Kidney (tissue), 13 donors: ENCODE measurements at regions not wholly inside any gene's neighbourhood (a gene's known extent, or its start where the extent isn't known, plus 50 kb on each side); places are given as distances from the start of the nearest gene placed in this dataset.

Experiments used
- DNase-seq, 5 donors: peaks; one replicate each; pipeline ENCODE4 v3.0.0-alpha.2; 2013 to 2020
- FAIRE-seq: peaks from 2 replicates; lab custom pipeline; 2012; peaks lifted over from hg19 to GRCh38; lab: Jason Lieb, UNC
- H3K27ac ChIP-seq, 2 donors: one replicate each; pipeline ENCODE4 v1.7.0; 2013; ENCODE audit warnings: low read depth in 2 of 2, low read length in 2 of 2, inconsistent platforms in 1 of 2
- H3K27me3 ChIP-seq: one replicate; pipeline ENCODE4 v1.7.1; 2013; ENCODE audit warnings: low read length, inconsistent platforms; ENCODE audit not compliant: control insufficient read depth, insufficient read depth
- H3K36me3 ChIP-seq, 3 donors: one replicate each; pipeline versions ENCODE4 v1.7.0 to v1.7.1; 2013; ENCODE audit warnings: low read length in 3 of 3, control low read depth in 1 of 3, inconsistent platforms in 1 of 3; ENCODE audit not compliant: insufficient read depth in 3 of 3, control insufficient read depth in 2 of 3
- H3K4me1 ChIP-seq, 3 donors: one replicate each; pipeline versions ENCODE4 v1.7.0 to v1.7.1; 2013; ENCODE audit warnings: low read length in 3 of 3, inconsistent platforms in 1 of 3, low read depth in 1 of 3; ENCODE audit not compliant: control insufficient read depth in 2 of 3, insufficient read depth in 2 of 3
- H3K4me3 ChIP-seq, 3 donors: one replicate each; pipeline versions ENCODE4 v1.7.0 to v1.8.1; 2013; ENCODE audit warnings: low read length in 3 of 3, control low read depth in 1 of 3, inconsistent platforms in 1 of 3
- H3K9ac ChIP-seq, 3 donors: one replicate each; pipeline versions ENCODE4 v1.7.0 to v1.7.1; 2013; ENCODE audit warnings: low read length in 3 of 3, control low read depth in 1 of 3, inconsistent platforms in 1 of 3
- H3K9me3 ChIP-seq, 3 donors: one replicate each; pipeline versions ENCODE4 v1.7.0 to v1.7.1; 2013; ENCODE audit warnings: low read length in 3 of 3, control low read depth in 1 of 3, inconsistent platforms in 1 of 3; ENCODE audit not compliant: control insufficient read depth in 2 of 3, insufficient read depth in 1 of 3
- CTCF ChIP-seq: IDR thresholded peaks from 3 replicates; pipeline ENCODE4 v1.5.1; 2012; ENCODE audit warnings: mild to moderate bottlenecking, moderate library complexity, borderline replicate concordance; ENCODE audit not compliant: insufficient read depth; ENCODE audit errors: extremely low read depth
- intact Hi-C: fragments of 100-400 bp; cut with DNase I; formaldehyde crosslinking; loops from one replicate; pipeline ENCODE4 v1.11.1; 2022
- donor health status: control.
- donor health status: control.
- donor health status: control.
- donor health status: control.
- donor health status: control.
- donor health status: DM: yes; HTN: yes; CAD: no.
- donor health status: Normal renal cell carcinoma (clear cell type).

DNA sequence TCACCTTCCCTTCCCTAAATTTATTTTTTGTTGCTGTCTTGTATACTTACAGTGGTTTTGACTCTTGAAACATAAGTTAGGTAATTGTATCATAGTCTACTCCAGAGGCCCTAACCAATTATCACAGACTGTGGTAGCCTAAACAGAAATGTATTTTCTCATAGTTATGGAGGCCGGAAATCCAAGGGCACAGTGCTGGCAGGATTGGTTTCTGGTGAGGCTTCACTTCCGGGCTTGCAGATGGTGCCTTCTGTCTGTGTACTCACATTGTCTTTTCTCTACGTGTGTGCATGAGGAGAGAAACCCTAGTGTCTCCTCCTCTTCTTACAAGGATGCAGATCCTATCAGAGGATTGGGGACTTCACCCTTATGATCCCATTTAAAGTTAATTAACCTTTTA lies 290.2 kb upstream of the KCNMB2 start:
- no peak overlapping the region for H3K4me3 ChIP-seq
- H3K27ac ChIP-seq: no peak overlapping the region
- no peak for TF ChIP-seq CTCF
- H3K4me1 ChIP-seq: no peaks in the 10 kb centered on the region
- DNase-seq: no peak
- H3K9ac ChIP-seq: no peak overlapping the region
- no peaks in the 10 kb centered on the region for H3K36me3 ChIP-seq
- intact Hi-C loops: no loop called here
- no peak for FAIRE-seq
- no peaks in the 10 kb centered on the region for H3K27me3 ChIP-seq
- H3K9me3 ChIP-seq: no peaks in the 10 kb centered on the region

DNA sequence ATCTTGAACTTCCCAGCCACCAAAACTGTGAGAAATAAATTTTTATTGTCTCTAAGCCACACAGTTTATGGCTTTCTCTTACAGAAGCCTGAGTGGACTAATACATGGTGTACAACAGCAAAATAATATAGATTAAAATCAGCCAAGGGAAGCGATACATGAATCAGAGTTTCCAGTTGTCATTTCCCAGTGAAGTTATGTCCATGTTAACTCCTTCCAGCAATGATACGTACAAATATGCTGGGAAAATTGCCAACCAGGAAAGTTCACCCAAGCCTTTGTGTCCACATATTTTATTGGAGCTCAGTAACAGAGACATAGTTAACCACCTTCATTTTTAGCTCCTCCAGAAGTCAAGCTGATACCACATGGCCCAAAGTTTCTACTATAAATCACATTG lies 280.9 kb upstream of the KCNMB2 start:
- intact Hi-C loops: no loop called here
- no peaks in the 10 kb centered on the region for H3K4me1 ChIP-seq
- no peaks in the 10 kb centered on the region for H3K27me3 ChIP-seq
- no peaks in the 10 kb centered on the region for H3K9me3 ChIP-seq
- no peaks in the 10 kb centered on the region for H3K36me3 ChIP-seq
- no peak for FAIRE-seq
- DNase-seq: no peak
- TF ChIP-seq CTCF: no peak
- no peak overlapping the region for H3K4me3 ChIP-seq
- no peak overlapping the region for H3K27ac ChIP-seq
- H3K9ac ChIP-seq: no peak overlapping the region

- Histone ChIP-seq H3K36me3 (no peaks in the 10 kb centered on the region), H3K27me3 (no peaks in the 10 kb centered on the region), H3K27ac (no peak overlapping the region), H3K9ac (no peak overlapping the region), H3K9me3 (no peaks in the 10 kb centered on the region), H3K4me1 (no peaks in the 10 kb centered on the region), H3K4me3 (no peak overlapping the region)
- FAIRE-seq (no peak), DNase-seq (no peak)
- intact Hi-C loops: no loop called here
- TF ChIP-seq CTCF: no peak
Observed at GRCh38 chr3:178257491-178257890, 278.7 kb upstream of the KCNMB2 start.

DNA sequence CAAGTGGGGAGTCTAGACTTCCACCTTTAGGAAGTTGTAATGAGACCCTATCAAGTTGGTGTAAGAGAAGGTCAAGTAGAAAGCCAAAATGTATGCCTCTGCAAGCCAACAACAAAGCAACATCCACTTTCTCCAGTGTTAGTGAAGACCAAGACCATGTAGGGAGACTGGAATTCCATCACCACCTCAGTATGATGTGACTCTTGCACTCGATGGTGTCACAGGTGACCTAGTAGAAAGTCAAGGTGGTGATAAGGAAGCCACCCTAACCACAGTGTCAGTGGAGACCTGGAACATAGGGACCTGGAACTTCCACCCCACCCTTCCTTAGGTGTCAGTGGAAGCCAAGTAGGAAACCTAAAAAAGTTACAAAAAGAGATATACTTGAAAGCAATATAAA lies 278.1 kb upstream of the KCNMB2 start:
- intact Hi-C loops: no loop called here
- Histone ChIP-seq H3K9me3 (no peaks in the 10 kb centered on the region), H3K27ac (no peak overlapping the region), H3K4me3 (no peak overlapping the region), H3K9ac (no peak overlapping the region), H3K27me3 (no peaks in the 10 kb centered on the region), H3K4me1 (no peaks in the 10 kb centered on the region), H3K36me3 (no peaks in the 10 kb centered on the region)
- no peak for TF ChIP-seq CTCF
- FAIRE-seq: no peak
- no peak for DNase-seq
